ENCODE measurements at regions not wholly inside any gene's neighbourhood (a gene's known extent, or its start where the extent isn't known, plus 50 kb on each side); places are given as distances from the start of the nearest gene placed in this dataset.

DNA sequence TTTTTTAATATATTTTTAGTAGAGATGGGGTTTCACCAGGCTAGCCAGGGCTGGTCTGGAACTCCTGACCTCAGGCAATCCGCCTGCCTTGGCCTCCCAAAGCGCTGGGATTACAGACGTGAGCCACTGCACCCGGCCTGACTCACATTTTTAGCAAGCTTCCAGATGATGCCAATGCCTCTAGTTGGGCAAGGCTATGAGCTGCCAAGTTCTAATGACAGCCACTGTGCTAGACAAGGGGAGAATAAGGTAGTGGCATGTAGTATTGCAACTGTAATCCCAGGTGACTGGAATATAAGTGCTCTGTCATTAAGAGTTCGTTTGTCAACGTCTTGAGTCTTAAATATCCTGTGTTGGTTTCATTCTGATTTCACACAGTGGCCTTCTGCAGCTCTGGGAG lies 96.7 kb downstream of the SLIT2 start:
- H3K4me3 ChIP-seq (ENCODE audit: low read depth, low read length), result no peak overlapping the region
- no peak for DNase-seq (ENCODE audit: low read depth)
- TF ChIP-seq, protein P1, sequence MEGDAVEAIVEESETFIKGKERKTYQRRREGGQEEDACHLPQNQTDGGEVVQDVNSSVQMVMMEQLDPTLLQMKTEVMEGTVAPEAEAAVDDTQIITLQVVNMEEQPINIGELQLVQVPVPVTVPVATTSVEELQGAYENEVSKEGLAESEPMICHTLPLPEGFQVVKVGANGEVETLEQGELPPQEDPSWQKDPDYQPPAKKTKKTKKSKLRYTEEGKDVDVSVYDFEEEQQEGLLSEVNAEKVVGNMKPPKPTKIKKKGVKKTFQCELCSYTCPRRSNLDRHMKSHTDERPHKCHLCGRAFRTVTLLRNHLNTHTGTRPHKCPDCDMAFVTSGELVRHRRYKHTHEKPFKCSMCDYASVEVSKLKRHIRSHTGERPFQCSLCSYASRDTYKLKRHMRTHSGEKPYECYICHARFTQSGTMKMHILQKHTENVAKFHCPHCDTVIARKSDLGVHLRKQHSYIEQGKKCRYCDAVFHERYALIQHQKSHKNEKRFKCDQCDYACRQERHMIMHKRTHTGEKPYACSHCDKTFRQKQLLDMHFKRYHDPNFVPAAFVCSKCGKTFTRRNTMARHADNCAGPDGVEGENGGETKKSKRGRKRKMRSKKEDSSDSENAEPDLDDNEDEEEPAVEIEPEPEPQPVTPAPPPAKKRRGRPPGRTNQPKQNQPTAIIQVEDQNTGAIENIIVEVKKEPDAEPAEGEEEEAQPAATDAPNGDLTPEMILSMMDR (IDR thresholded peaks at IDR 0.05; ENCODE audit: low read depth, low read length, missing control alignments), result no peak
- in situ Hi-C loops (cut with HindIII; ENCODE audit: low sequenced_read_pairs), result no loop called here

GRCh38 chr4:20351360-20352162 lies 99.9 kb downstream of the SLIT2 start:
- in situ Hi-C loops (cut with HindIII; ENCODE audit: low sequenced_read_pairs), result no loop called here

GRCh38 chr4:20352163-20352431 lies 100.4 kb downstream of the SLIT2 start:
- TF ChIP-seq, protein P1 (IDR thresholded peaks at IDR 0.05; ENCODE audit: low read depth, low read length, missing control alignments), result no peak
- in situ Hi-C loops (cut with HindIII; ENCODE audit: low sequenced_read_pairs), result no loop called here
- no peak for DNase-seq (ENCODE audit: low read depth)
- H3K4me3 ChIP-seq (ENCODE audit: low read depth, low read length), result no peak overlapping the region

More at GRCh38 chr4:20351360-20352162, 99.9 kb downstream of the SLIT2 start:
- DNase-seq (ENCODE audit: low read depth), result no peak
- no peak overlapping the region for H3K4me3 ChIP-seq (ENCODE audit: low read depth, low read length)
- TF ChIP-seq, protein P1 (IDR thresholded peaks at IDR 0.05; ENCODE audit: low read depth, low read length, missing control alignments), result no peak

DNA sequence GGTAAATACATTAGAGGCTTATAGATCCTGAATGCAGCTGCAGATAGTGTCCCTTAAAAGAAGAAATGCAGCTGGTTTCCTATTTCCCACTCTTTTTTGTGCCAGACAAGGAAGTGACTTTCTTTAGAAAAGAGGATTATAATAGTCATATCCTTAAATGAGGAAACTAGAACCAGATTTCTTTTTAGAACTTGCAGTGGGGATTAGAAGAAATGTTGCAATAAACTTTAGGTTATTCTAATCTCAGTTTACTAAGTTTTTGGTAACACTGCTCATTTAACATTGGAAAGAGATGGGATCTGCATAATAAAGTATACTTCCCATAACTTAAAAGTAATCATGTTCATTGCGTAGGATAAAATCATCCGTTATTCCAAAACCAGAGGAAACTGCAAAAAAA lies 101.9 kb downstream of the SLIT2 start:
- TF ChIP-seq, protein P1 (IDR thresholded peaks at IDR 0.05; ENCODE audit: low read depth, low read length, missing control alignments), result no peak
- no peak overlapping the region for H3K4me3 ChIP-seq (ENCODE audit: low read depth, low read length)
- in situ Hi-C loops (cut with HindIII; ENCODE audit: low sequenced_read_pairs), result no loop called here
- DNase-seq (ENCODE audit: low read depth), result no peak

DNA sequence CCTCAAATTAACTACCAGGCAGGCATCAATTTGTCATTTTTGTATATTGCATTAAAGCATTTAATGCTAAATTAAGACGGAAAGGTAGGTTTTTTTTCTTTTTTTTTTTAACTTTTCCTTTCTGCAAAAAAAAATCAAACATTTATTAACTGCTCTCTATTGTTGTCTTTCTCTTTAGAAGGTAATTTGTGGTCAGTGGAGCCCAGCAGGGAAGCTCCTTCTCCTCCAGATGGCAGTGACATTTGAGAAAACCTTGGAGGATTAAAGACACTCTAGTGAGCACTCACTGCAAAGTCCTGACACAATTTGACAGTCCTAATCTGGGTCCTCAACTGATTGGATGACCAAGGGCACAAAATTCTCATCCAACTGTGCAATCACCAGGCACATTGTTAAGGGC lies 102.4 kb downstream of the SLIT2 start:
- TF ChIP-seq, protein P1 (IDR thresholded peaks at IDR 0.05; ENCODE audit: low read depth, low read length, missing control alignments), result no peak
- in situ Hi-C loops (cut with HindIII; ENCODE audit: low sequenced_read_pairs), result no loop called here
- peak; percentile 22 for DNase-seq (ENCODE audit: low read depth)
- H3K4me3 ChIP-seq (ENCODE audit: low read depth, low read length), result no peak overlapping the region

- DNase-seq (ENCODE audit: low read depth), result peak; percentile 51
- in situ Hi-C loops (cut with HindIII; ENCODE audit: low sequenced_read_pairs), result no loop called here
These were observed 104.9 kb downstream of the SLIT2 start for GRCh38 chr4:20356565-20356964.

More at GRCh38 chr4:20356565-20356964, 104.9 kb downstream of the SLIT2 start:
- H3K4me3 ChIP-seq (ENCODE audit: low read depth, low read length), result no peak overlapping the region
- TF ChIP-seq, protein P1 (IDR thresholded peaks at IDR 0.05; ENCODE audit: low read depth, low read length, missing control alignments), result no peak

All from astrocyte of the cerebellum (primary cell).